Thoracic aorta (tissue), 2 donors: ENCODE measurements at regions not wholly inside any gene's neighbourhood (a gene's known extent, or its start where the extent isn't known, plus 50 kb on each side); places are given as distances from the start of the nearest gene placed in this dataset.

ENCODE experiments used
- ATAC-seq: fragments of 150-250 bp; one replicate; pipeline ENCODE4 v1.8.0; 2017; ENCODE audit warnings: low read depth; ENCODE audit not compliant: insufficient number of reproducible peaks, low FRiP score
- DNase-seq: peaks from one replicate; pipeline ENCODE4 v3.0.0-alpha.2; 2020; ENCODE audit warnings: low spot score
- H3K27ac ChIP-seq, 2 donors: fragments of 200-600 bp; sonication (generic); 1 replicate in 1 of 2; 2 replicates in 1 of 2; pipeline ENCODE4 v1.5.1; 2016; ENCODE audit warnings: mild to moderate bottlenecking in 2 of 2, moderate library complexity in 2 of 2
- H3K27me3 ChIP-seq: fragments of 200-600 bp; sonication (generic); replicated peaks from 2 replicates; pipeline ENCODE4 v1.6.0; 2016; ENCODE audit warnings: mild to moderate bottlenecking; ENCODE audit not compliant: insufficient read depth
- H3K36me3 ChIP-seq: fragments of 200-600 bp; sonication (generic); one replicate; pipeline ENCODE4 v1.5.1; 2016
- H3K4me1 ChIP-seq, 2 donors: fragments of 200-600 bp; sonication (generic); 1 replicate in 1 of 2; 2 replicates in 1 of 2; pipeline versions ENCODE4 v1.5.1 to v1.6.0; 2016; ENCODE audit warnings: low read depth in 2 of 2, mild to moderate bottlenecking in 1 of 2; ENCODE audit not compliant: control insufficient read depth in 1 of 2
- H3K4me3 ChIP-seq: fragments of 200-600 bp; sonication (generic); 2 replicates; pipeline ENCODE4 v1.5.1; 2016; ENCODE audit warnings: mild to moderate bottlenecking
- H3K9me3 ChIP-seq: fragments of 200-600 bp; sonication (generic); 2 replicates; pipeline ENCODE4 v1.5.1; 2016
- TF ChIP-seq, protein P1 (sequence below): fragments of 200-600 bp; sonication (generic); IDR thresholded peaks from one replicate; pipeline ENCODE4 v1.5.1; 2019; ENCODE audit warnings: antibody characterized with exemption

DNA sequence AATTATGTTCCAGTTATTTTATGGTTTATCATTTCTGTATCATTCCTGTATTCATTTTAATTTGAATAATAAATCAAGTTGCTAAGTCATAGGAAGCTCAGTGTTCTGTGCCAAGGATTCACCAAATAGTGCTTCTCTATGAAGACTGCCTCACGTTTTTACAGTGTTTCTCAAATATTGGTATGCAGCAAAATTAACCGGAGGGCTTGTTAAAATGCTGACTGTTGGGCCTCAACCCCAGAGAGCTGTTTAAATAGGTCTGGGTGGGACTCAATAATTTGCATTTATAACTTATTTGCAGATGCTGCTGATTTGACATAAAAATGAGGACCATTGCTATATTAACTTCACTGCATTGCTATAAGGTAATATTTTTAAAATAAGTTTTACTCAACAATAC, 166.7 kb downstream of the TINAG start:
- DNase-seq (no peak), ATAC-seq (no peak)
- H3K36me3 ChIP-seq: no peaks in the 10 kb centered on the region
- no peaks in the 10 kb centered on the region for H3K27me3 ChIP-seq
- no peaks in the 10 kb centered on the region for H3K4me1 ChIP-seq
- TF ChIP-seq, protein P1, sequence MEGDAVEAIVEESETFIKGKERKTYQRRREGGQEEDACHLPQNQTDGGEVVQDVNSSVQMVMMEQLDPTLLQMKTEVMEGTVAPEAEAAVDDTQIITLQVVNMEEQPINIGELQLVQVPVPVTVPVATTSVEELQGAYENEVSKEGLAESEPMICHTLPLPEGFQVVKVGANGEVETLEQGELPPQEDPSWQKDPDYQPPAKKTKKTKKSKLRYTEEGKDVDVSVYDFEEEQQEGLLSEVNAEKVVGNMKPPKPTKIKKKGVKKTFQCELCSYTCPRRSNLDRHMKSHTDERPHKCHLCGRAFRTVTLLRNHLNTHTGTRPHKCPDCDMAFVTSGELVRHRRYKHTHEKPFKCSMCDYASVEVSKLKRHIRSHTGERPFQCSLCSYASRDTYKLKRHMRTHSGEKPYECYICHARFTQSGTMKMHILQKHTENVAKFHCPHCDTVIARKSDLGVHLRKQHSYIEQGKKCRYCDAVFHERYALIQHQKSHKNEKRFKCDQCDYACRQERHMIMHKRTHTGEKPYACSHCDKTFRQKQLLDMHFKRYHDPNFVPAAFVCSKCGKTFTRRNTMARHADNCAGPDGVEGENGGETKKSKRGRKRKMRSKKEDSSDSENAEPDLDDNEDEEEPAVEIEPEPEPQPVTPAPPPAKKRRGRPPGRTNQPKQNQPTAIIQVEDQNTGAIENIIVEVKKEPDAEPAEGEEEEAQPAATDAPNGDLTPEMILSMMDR: no peak
- no peak overlapping the region for H3K4me3 ChIP-seq
- H3K9me3 ChIP-seq: no peaks in the 10 kb centered on the region
- no peak overlapping the region for H3K27ac ChIP-seq

DNA sequence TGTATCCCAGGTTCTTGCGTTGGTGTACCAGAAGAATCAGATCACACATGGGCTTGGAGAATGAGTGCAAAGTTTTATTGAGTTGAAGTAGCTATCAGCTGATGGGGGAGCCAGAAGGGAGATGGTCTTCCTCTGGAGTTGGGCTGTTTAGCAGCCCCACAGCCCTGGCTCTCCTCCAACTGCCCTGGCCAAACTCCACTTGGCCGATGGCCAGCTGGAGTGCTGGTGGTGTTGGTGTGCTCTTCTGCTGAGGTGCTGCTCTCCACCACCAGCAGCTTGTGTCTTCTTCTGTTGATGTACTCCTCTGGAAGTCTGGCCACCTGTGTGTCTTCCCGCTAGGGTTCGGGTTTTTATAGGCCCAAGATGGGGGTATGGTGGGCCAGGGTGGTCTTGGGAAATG, 172.8 kb downstream of the TINAG start:
- TF ChIP-seq, protein P1: no peak
- no peak overlapping the region for H3K4me3 ChIP-seq
- no peaks in the 10 kb centered on the region for H3K27me3 ChIP-seq
- H3K27ac ChIP-seq: no peak overlapping the region
- no peak for DNase-seq
- H3K4me1 ChIP-seq: no peaks in the 10 kb centered on the region
- no peaks in the 10 kb centered on the region for H3K36me3 ChIP-seq
- no peak for ATAC-seq
- H3K9me3 ChIP-seq: no peaks in the 10 kb centered on the region

DNA sequence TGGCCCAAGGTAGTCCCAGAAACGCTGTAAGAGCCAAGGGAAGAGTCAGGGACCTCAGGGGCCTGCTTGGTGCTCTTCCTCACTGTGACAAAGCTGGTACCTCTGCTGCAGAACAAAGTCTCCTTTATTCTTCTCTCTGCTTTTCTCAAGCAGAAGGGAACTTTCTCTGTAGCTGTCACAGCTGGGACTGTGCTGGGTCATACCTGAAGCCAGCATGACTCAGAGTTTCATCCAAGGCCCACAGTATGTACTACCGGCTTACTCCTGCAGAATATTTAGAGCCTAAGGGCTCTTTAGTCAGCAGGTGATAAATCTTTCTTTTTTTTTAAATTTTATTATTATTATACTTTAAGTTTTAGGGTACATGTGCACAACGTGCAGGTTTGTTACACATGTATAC, 183.2 kb downstream of the TINAG start:
- H3K4me1 ChIP-seq: no peaks in the 10 kb centered on the region
- DNase-seq: no peak
- TF ChIP-seq, protein P1: no peak
- ATAC-seq: no peak
- no peaks in the 10 kb centered on the region for H3K36me3 ChIP-seq
- H3K27ac ChIP-seq: no peak overlapping the region
- no peaks in the 10 kb centered on the region for H3K27me3 ChIP-seq
- H3K4me3 ChIP-seq: no peak overlapping the region
- no peaks in the 10 kb centered on the region for H3K9me3 ChIP-seq

DNA sequence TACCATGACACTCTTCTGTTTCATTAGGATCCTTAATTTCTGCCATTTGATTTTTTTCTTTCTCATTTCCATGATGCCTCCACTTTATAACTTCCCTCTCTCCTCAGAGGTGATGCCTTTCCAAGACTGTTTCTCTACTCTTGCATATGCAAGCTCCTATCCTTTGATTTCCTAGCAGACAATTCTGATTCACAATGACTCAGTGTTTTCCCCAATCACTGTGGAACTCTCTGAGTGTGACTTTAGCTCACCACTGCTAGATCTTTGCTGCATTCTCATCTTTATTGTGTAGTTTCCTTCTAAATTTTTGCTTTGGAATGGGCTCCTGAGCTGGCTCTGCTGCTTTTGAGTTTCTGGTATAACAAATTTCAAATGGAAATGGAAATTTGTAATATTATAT, 184.9 kb downstream of the TINAG start:
- Histone ChIP-seq H3K4me1 (no peaks in the 10 kb centered on the region), H3K27ac (no peak overlapping the region), H3K36me3 (no peaks in the 10 kb centered on the region), H3K27me3 (no peaks in the 10 kb centered on the region), H3K4me3 (no peak overlapping the region), H3K9me3 (no peaks in the 10 kb centered on the region)
- no peak for ATAC-seq
- no peak for DNase-seq
- TF ChIP-seq, protein P1: no peak

DNA sequence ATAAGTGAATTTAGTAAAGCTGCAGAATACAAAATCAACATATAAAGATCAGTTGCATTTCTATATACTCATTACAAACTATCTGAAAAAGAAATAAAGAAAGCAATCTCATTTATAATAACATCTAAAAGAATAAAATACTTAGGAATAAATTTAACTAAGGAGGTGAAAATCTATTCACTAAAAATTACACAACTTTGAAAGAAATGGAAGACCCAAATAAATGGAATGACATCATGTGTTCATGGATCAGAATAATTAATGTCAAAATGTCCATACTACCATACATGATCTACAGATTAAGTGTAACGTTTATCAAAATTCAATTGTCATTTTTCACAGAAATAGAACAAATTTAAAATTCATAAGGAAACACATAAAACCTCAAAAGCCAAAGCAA, 194.9 kb downstream of the TINAG start:
- ATAC-seq (no peak), DNase-seq (no peak)
- no peaks in the 10 kb centered on the region for H3K4me1 ChIP-seq
- TF ChIP-seq, protein P1: no peak
- H3K27me3 ChIP-seq: no peaks in the 10 kb centered on the region
- H3K36me3 ChIP-seq: no peaks in the 10 kb centered on the region
- H3K4me3 ChIP-seq: no peak overlapping the region
- no peak overlapping the region for H3K27ac ChIP-seq
- H3K9me3 ChIP-seq: peaks cover 8% of the 10 kb centered on the region
